HG03571 (cell line): ENCODE measurements at regions not wholly inside any gene's neighbourhood (a gene's known extent, or its start where the extent isn't known, plus 50 kb on each side); places are given as distances from the start of the nearest gene placed in this dataset.

ENCODE experiments used
- ATAC-seq: cut with Tn5 transposase; IDR thresholded peaks from one replicate; pipeline ENCODE4 v1.9.1; 2021; ENCODE audit not compliant: unreplicated experiment

DNA sequence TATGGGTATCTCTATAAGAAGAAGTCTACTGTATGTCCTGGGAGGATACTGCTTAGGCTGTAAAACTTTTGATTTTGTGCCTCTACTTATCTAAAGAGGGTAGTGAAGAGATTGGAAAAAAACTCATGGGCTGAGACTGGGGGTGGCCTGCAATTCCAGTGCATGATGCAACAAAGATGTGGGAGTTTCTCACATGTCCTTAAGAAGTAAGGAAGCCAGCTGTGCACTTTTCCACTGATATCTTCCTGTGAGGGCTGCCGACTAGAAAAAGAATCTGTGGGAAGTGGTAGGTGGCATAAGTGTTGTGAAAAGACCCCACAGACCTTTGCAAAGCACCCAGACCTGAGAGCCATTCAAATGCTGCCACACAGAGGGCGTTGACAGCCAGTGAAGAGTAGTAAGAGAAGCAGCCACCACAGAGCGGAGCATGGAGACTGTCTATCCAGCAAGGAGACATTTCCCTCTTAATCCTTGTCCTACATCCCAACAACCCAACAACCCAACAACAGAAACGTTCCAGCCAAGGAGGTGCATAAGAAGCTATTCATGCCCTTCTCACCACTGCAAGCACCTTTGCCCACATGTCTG lies 65.1 kb downstream of the PFDN4 start:
- no peak for ATAC-seq

DNA sequence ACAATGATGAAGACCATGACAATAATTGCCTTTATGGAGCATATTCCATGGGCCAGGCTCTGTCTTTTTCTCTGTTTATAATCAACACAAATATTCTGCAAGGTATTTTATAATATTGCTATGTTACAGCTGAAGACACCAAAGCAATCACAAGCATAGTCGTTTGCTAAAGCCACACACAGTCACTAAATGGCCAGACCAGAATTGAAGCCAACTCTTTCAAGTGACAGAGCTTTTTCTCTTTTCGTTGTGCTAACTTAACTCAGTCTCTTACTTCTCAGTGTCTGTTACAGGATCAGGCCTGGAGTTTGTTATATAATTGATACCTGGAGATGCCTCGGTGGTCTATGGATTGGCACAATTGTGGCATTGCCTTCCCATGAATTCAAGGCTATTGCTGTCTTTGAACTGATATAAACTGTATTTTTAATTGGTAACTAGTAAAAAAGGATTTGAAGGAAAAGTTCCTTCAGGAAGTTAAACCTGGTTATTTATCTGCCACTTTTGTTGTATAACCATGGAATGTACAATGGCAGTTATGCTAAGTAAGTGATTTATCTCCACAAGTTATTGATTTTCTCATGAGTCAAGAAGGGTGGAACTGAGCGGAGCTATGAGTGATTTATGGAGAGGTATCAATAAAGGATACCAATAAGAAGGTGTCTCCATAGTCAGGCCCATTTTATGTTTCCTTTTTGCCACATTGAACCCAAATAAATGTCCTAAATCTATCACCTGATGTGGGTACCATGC lies 67.6 kb downstream of the PFDN4 start:
- ATAC-seq, result no peak

DNA sequence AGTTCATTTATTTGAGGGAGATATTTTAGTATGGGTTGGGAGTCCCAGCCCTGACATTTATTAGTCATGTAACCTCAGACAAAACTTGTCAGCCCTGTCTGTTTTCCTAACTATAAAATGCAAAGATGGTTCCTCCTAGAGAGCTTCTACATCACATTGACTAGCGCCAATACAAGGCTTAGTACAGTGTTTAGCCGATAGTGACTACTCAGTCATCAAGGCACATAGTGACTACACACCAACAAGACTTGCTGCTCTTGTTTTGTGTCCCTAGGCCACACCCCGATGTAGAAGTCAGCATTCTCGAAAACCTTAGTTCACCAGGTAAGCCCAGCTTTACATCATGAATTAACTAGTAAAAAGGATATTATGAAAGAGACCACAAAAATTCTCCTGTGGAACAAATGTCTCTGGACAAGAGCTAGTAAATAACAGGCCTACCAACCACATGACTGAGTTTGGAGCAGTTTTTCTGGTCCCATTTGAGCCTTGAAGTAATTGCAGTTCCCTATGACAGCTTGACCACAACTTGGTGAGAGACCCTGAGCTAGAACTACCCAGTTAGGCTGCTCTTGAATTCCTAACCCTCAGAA lies 68.8 kb downstream of the PFDN4 start:
- no peak for ATAC-seq

DNA sequence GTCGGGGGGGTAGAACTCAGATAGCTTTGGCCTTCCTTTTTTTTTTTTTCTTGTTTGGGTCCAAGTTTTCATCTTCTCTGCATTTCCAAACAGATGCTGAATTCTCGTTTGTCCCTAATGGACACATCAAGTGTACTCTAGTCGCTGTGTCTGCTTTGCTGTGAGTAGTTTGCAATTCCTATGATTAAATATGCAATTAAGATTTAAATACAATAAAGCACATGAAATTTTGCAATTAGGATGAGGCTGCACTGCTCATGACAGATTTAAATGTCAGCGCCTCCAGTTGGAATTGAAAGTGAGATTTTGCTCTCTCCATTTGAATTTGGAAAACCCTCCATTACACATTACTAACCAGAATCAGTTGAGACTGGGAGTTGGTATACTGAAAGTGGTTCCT lies 70.4 kb downstream of the PFDN4 start:
- ATAC-seq, result no peak

DNA sequence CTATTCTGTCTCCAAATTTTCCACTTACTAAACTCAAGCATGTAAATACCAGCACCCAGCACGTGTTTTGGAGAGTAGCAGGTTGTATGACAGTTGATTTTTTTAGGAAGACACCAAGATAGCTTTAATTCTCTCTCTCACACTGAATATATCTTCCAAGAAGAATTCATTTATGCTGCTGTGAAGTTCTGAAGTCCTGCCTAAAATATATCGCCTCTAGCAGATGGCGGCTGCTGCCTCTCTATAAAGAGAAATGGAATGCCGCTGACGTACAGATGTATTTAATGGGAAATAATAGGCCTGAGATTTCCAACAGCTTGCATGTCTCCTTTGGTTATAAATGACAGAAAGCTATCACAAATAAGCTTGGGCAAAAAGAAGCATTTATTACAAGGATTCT lies 74.7 kb downstream of the PFDN4 start:
- no peak for ATAC-seq

DNA sequence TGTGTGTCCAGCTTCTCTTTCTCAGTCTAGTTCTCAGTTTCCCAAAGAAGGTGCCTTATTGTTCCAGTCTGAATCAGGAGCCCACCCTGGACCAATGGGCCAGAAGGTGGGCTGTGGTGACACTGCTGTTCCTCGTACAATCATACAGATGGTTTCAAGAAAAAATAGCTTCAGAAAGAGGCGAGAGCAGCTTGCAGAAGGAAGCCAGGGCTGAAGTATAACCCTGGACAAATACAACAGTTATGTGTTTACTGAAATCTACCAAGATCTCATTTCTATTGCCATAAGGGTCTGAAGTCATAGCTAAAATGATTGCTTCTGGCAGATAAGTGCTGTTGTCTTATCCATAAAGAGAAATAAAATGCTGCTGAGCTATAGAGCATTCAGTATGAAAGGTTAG lies 75.4 kb downstream of the PFDN4 start:
- ATAC-seq, result no peak

DNA sequence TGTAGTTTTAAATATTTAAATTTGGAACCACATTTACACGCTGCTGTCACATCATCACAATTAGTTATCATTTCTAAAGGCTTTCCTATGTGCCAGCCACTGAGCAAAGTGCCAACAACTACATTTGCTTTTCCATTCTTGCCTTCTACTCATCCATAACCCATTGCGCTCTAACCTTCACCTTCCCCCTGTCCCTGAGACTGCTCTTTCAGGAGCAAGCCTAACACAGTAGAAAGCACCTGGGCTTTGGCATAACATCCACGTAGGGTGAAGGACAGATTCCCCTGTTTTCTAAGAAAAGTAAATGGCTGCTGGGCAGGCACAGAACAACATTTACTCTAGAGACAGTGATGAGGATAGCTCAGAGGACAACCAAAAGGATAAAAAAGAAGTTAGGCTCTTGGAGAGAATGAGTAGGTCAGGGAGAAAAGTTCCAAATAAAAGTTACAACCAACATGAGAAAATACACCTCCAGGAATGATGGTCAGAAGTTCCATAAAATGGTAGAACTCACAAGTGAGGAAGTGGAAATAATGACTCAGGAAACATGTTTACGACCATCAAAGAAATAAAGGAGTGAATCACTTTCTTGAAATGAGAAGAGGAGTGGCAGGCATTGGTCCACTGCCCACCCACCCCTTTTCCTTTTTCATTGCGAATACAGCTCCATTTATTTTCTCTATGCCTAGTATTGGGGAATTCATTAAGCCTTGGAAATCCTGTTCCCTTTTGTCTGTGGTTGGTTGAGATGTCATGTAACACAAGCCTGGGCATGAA lies 77.2 kb downstream of the PFDN4 start:
- ATAC-seq, result no peak

DNA sequence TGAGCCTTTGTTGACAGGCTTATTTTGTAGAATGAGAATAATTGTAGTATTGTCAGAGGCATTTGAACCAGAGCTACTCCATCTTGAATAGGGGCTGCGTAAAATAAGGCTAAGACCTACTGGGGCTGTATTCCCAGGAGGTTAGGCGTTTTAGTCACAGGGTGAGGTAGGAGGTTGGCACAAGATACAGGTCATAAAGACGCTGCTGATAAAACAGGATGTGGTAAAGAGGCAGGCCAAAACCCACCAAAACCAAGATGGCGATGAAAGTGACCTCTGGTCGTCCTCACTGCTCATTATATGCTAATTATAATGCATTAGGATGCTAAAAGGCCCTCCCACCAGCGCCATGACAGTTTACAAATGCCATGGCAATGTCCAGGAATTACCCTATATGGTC lies 82.7 kb downstream of the PFDN4 start:
- ATAC-seq, result no peak

DNA sequence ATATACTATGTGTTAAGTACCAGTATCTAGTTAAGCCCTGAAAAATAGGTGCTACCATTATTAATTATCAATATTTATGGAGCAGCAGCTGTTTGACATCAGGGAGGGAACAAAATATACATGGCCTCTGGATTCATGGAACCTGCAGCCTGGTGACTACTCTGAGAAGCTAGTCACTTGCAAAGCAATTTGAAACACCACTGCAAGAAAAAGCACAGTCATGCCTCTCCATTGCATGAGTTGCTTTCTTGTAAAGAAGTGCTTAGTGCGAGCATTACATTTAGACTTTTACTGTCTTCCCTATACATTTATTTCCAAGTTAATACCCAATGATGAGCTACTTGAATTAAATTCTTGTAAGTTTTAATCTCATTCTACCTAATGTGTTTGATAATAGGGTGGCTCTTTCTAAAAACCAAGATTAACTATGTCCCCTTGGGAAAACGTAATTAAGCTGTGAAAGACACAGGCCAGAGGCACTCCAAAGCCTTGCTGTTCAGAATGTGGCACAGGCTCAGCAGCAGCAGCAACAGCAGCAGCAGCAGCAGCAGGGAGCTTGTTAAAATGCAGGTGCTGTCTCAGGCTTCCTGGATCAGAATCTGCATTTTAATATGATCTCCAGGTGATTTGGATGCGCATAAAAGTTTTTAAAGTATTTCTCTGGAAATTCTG lies 83.6 kb downstream of the PFDN4 start:
- ATAC-seq, result no peak

DNA sequence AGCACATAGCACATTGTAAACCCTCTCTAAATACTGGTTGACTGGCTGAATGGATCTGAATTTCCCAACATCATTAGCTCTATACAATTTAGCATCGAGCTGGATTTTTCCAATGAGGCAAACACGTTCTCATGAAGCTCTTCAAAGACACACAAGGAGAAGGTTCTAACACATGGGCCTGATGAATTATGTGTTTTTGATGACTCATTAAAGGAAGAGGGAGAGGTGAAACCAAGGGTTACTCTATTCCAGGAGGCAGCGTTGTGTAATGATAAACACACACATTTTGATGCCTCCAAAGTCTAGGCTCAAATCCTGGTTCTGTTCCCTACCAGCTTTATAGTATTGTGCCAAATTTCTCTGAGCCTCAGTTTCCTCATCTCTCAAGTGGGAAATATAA lies 84.3 kb downstream of the PFDN4 start:
- ATAC-seq, result no peak

DNA sequence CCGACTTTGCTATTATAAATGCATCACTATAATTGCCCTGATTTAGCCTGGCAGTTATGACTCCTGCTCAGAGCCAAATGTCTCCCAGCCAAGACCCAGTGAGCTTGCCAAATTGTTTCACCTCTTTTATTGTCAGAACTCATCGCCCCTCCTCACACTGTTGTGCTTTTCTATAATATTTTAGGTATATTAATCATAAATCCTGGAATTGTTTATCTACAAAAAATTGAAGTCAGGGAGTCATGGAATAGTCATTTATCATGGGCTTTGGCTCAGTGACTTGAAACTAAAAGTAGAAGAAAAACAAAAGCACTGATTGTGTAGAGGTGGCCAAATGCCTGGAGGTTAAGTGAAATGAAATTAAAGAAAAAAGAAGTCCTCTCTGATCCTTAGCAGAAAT lies 85.6 kb downstream of the PFDN4 start:
- no peak for ATAC-seq

DNA sequence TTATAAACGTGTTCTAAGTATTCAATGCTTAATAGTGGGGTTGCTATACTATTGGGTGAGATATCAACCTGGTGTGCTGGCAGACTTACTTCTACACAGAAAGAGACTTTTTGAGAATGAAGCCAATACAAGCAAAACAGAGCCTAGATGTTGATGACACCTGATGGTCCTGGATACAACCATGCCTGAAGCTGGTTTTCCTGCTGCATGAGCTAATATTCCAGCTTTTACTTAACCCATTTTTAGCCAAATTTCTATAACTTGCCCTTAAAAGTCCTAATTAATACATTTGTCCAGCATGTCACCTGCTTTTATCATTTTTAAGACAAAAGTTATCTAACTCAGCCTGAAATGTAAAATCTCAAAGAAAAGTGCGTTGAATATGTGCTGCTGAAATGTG lies 86.2 kb downstream of the PFDN4 start:
- ATAC-seq, result no peak

DNA sequence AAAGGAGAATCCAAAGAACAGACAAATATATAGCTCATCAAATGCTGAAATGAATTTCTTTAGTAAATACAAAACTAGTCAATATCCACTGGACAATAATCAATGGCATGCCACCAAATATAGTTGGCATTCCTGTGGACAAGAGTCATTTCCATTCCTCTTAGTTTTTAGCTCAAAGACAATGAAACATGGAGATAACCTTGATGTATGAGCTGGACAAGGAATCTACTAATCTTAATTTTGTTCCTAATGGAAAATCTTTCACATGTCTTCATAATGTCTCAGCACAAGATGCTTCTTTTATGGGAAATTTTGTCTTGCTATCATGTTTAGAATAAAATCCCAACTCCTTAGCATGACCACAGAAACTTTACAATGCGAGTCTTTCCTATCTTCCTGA lies 87.8 kb downstream of the PFDN4 start:
- no peak for ATAC-seq

DNA sequence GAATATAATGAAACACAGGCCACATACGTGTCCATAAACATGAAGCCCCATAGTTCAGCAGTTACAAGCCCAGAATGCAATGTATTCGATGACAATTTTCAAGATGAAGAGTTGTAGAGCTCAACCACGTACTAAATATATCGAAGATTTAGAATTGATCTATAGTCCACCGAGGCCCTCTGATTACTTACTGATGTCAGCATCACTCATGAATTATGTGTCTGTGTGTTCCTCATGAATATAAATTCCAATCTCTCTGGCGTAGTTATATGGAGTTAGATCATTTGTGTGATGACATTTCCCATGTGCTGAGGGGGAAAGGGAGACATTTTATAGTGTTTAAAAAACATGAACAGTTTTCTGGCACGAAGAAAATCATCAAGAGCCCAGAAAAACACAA lies 97.5 kb downstream of the PFDN4 start:
- ATAC-seq, result no peak

DNA sequence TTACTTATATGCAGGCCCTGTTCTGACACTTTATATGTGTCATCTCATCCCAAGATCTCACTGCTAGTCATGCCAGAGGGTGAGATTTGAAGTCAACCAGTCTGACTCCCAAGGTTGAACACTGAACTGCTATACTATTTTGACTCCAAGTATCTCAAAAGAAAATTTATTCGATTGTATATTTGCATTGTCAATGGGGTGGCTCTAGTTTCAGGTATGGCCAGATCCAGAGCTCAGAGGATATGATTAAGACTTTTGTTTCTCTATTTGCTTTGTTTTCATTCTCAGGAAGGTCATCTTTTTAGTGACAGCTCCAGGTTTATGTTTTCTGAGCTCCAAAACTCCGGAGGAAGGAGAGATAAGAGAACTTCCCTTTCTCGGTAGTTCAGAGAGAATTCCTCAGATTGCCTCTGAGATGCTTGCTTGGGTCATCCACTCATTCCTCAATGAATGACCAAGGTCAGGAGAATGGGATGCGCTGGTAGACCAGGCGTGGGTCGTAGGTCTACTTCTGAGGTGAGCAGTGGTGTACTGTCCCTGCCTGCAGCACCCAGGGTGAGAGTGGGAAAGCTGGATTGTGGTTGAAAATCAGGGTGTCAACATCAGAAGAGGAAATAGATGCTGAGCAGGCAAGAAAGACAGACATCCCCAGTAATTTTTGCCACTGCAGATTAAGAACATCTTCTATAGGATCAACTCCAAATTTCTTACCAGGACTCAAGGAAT lies 99.3 kb downstream of the PFDN4 start:
- ATAC-seq, result no peak

DNA sequence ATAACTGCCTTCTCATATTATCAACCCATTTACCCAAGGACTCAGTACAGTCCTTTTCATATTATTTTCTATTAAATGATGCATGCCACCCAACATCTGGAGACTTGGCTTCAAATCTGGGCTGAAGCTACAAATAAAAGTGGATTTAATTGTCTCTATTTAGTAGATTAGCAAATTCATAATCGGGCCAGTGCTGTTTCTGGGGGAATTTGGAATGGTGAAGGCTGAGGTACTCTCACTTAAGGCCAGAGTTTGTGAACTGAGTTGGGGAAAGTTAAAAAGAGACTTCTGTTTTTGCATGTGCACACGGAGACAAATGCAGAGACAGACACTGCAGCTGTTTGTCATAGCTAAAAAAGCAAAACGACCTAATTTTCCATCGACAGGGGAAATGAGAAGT lies 100.9 kb downstream of the PFDN4 start:
- no peak for ATAC-seq

DNA sequence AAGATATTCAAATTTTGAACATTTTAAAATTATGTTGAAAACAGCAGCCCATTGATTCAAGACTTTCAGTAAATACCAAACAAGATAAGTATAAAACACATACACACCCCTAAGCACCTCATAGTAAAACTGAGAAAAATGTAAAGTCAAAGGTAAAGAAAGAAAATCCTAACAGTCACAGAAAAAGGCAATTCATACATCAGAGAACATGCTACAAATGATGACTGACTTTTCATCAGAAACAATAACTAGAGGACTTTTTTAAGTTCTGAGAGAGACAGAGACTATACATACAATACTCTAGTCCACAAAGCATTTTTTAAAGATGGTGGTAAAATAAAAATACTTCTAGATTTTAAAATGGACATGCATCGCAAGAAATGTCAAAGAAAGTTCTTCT lies 111.0 kb downstream of the PFDN4 start:
- no peak for ATAC-seq

DNA sequence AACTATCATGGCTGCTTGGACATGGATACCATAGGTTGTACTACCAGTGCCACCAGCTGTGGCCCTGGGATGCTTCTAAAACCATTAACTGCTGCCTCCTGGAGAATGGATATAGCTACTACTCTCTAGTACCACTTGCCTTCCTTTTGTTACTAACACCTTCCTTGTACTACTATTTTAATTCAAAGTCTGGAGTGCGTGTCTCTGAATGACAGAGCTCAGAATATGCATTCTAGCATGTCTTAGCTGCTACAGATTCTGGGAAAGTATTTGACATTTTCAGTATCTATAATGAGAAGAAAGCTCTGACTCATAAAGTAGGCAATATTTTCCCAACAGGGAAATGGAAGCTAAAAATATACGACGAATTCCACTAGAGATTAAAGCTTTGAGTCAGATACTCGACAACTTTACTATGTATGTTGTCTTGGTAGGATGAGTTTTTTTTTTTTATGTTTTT lies 112.3 kb downstream of the PFDN4 start:
- ATAC-seq, result no peak

DNA sequence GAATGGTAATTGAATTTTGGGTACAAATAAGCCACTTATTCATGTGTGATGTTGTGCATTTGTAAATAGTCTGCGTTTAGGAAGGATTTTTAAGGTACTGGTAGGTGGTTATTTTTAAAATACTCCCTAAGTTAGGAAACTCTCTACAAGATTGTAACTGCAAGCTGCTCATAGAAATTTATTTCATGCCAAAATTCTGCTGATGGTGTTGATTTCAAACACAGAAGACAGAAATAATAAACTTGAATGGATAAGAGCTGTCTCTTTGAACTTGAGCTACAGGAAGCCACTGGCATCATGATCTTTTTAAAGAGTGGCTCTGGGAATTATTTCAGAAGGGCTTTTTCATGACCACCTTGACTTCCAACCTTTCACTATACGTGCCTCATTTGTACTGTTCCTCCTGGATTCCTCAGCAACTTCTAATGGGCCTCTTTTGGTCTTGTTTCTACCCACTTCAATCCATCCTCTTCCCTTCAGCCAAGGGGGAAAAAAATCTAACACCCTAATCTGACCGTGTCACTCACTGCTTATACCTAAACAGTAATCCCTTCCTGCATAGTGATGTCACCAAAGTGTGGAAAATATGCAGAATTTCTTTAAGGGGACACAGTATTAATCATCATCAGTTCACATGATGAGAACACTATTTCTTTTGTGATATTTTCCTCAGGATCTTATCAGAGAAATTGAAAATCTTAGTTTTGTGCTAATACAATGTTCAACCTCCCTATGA lies 113.6 kb downstream of the PFDN4 start:
- ATAC-seq, result no peak

DNA sequence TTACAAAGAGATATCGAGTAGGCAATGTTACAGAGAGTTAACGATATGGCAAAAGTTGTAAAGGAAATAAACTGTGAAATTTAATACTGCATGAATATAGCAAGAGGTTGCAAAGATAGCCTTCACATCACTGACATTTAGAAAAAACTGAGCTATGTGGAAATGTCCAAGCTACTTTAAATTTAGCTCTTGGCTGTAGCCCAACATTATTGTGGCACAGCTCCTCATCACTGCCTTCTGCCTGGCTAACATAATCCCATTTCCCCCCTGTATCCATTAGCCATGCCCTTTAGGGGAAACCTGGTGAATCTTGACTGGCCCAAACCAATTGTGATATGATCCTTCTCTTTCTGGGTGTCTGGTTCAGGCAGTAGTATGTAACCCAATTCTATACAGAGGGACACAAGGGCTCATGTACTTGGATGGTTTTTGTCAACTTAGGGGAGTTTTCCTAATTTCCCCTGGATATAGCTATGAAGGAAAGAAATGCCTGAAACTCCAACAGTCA lies 115.4 kb downstream of the PFDN4 start:
- no peak for ATAC-seq
